B cell (primary cell): ENCODE measurements at regions not wholly inside any gene's neighbourhood (a gene's known extent, or its start where the extent isn't known, plus 50 kb on each side); places are given as distances from the start of the nearest gene placed in this dataset.

Experiments used
- EZH2 ChIP-seq: IDR thresholded peaks from 2 replicates; pipeline ENCODE4 v1.6.1; 2012; ENCODE audit warnings: borderline replicate concordance, low read depth, mild to moderate bottlenecking, moderate library complexity, low read length; ENCODE audit not compliant: insufficient read depth, poor library complexity, severe bottlenecking
- TF ChIP-seq, protein P1 (sequence below): fragments of 200-600 bp; IDR thresholded peaks from one replicate; pipeline ENCODE4 v1.8.0; 2022; ENCODE audit warnings: antibody characterized with exemption, mild to moderate bottlenecking

DNA sequence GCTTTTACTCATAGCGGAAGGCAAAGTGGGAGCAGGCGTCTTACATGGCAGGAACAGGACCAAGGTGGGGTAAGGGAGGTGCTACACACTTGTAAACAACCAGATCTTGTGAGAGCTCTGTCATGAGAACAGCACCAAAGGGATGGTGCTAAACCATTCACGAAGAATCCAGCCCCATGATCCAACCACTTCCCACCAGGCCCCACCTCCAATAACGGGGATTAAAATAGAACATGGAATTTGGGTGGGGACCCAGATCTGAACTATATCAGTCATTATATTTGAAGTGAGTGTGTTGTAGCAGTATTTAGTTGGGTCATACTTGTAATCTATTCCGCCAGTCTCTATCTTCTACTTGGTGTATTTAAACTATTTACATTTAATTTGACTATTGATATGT lies 190.9 kb downstream of the RPLP1 start:
- TF ChIP-seq, protein P1, sequence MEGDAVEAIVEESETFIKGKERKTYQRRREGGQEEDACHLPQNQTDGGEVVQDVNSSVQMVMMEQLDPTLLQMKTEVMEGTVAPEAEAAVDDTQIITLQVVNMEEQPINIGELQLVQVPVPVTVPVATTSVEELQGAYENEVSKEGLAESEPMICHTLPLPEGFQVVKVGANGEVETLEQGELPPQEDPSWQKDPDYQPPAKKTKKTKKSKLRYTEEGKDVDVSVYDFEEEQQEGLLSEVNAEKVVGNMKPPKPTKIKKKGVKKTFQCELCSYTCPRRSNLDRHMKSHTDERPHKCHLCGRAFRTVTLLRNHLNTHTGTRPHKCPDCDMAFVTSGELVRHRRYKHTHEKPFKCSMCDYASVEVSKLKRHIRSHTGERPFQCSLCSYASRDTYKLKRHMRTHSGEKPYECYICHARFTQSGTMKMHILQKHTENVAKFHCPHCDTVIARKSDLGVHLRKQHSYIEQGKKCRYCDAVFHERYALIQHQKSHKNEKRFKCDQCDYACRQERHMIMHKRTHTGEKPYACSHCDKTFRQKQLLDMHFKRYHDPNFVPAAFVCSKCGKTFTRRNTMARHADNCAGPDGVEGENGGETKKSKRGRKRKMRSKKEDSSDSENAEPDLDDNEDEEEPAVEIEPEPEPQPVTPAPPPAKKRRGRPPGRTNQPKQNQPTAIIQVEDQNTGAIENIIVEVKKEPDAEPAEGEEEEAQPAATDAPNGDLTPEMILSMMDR, result no peak
- no peak for TF ChIP-seq EZH2
